ENCODE measurements at regions not wholly inside any gene's neighbourhood (a gene's known extent, or its start where the extent isn't known, plus 50 kb on each side); places are given as distances from the start of the nearest gene placed in this dataset.

- TF ChIP-seq CTCF (optimal IDR thresholded peaks at IDR 0.05 in 1 of 3, IDR thresholded peaks at IDR 0.05 in 1 of 3, conservative IDR thresholded peaks at IDR 0.05 in 1 of 3; ENCODE audit: extremely low read depth in 1 of 3, insufficient read depth in 2 of 3, low read length in 3 of 3) (no peak), EZH2 (IDR thresholded peaks at IDR 0.05; ENCODE audit: low read length) (no peak)
Measured at GRCh38 chr4:24693636-24694035, 101.7 kb upstream of the SOD3 start.

All from keratinocyte (primary cell).